ENCODE measurements at regions not wholly inside any gene's neighbourhood (a gene's known extent, or its start where the extent isn't known, plus 50 kb on each side); places are given as distances from the start of the nearest gene placed in this dataset.

- no peak overlapping the region for H3K27ac ChIP-seq (ENCODE audit: low read depth in 2 of 2, low read length in 2 of 2)
- no peak overlapping the region for H3K4me3 ChIP-seq (ENCODE audit: low read length in 3 of 3)
- no peaks in the 10 kb centered on the region for H3K27me3 ChIP-seq (ENCODE audit: control insufficient read depth, insufficient read depth, low read length)
- TF ChIP-seq, protein P1, sequence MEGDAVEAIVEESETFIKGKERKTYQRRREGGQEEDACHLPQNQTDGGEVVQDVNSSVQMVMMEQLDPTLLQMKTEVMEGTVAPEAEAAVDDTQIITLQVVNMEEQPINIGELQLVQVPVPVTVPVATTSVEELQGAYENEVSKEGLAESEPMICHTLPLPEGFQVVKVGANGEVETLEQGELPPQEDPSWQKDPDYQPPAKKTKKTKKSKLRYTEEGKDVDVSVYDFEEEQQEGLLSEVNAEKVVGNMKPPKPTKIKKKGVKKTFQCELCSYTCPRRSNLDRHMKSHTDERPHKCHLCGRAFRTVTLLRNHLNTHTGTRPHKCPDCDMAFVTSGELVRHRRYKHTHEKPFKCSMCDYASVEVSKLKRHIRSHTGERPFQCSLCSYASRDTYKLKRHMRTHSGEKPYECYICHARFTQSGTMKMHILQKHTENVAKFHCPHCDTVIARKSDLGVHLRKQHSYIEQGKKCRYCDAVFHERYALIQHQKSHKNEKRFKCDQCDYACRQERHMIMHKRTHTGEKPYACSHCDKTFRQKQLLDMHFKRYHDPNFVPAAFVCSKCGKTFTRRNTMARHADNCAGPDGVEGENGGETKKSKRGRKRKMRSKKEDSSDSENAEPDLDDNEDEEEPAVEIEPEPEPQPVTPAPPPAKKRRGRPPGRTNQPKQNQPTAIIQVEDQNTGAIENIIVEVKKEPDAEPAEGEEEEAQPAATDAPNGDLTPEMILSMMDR (IDR thresholded peaks at IDR 0.05; ENCODE audit: borderline replicate concordance, extremely low read depth, insufficient read depth): no peak
- intact Hi-C loops (cut with DNase I): no loop called here
- FAIRE-seq (no peak), DNase-seq (peak in 3 of 5 donors; percentile 46 to 53 (median 50))
- H3K36me3 ChIP-seq (ENCODE audit: control insufficient read depth in 2 of 3, insufficient read depth in 3 of 3, low read length in 3 of 3): no peaks in the 10 kb centered on the region
- H3K9me3 ChIP-seq (ENCODE audit: control insufficient read depth in 2 of 3, insufficient read depth in 1 of 3, low read length in 3 of 3): no peaks in the 10 kb centered on the region
- H3K4me1 ChIP-seq (ENCODE audit: control insufficient read depth in 2 of 3, insufficient read depth in 2 of 3, low read depth in 1 of 3, low read length in 3 of 3): no peaks in the 10 kb centered on the region
- no peak overlapping the region for H3K9ac ChIP-seq (ENCODE audit: low read length in 3 of 3)
Observed at GRCh38 chr19:31513841-31514240, 164.6 kb upstream of the TSHZ3 start.

GRCh38 chr19:31515931-31516330 lies 166.7 kb upstream of the TSHZ3 start:
- Histone ChIP-seq H3K4me3 (ENCODE audit: low read length in 3 of 3) (no peak overlapping the region), H3K4me1 (ENCODE audit: control insufficient read depth in 2 of 3, insufficient read depth in 2 of 3, low read depth in 1 of 3, low read length in 3 of 3) (no peaks in the 10 kb centered on the region), H3K27ac (ENCODE audit: low read depth in 2 of 2, low read length in 2 of 2) (no peak overlapping the region), H3K9me3 (ENCODE audit: control insufficient read depth in 2 of 3, insufficient read depth in 1 of 3, low read length in 3 of 3) (no peaks in the 10 kb centered on the region), H3K36me3 (ENCODE audit: control insufficient read depth in 2 of 3, insufficient read depth in 3 of 3, low read length in 3 of 3) (no peaks in the 10 kb centered on the region), H3K9ac (ENCODE audit: low read length in 3 of 3) (no peak overlapping the region), H3K27me3 (ENCODE audit: control insufficient read depth, insufficient read depth, low read length) (no peaks in the 10 kb centered on the region)
- intact Hi-C loops (cut with DNase I): no loop called here
- TF ChIP-seq, protein P1 (IDR thresholded peaks at IDR 0.05; ENCODE audit: borderline replicate concordance, extremely low read depth, insufficient read depth): no peak
- no peak for FAIRE-seq
- no peak for DNase-seq

GRCh38 chr19:31516756-31517155 lies 167.5 kb upstream of the TSHZ3 start:
- FAIRE-seq: no peak

More at GRCh38 chr19:31516756-31517155, 167.5 kb upstream of the TSHZ3 start:
- Histone ChIP-seq H3K27ac (ENCODE audit: low read depth in 2 of 2, low read length in 2 of 2) (no peak overlapping the region), H3K27me3 (ENCODE audit: control insufficient read depth, insufficient read depth, low read length) (no peaks in the 10 kb centered on the region), H3K9me3 (ENCODE audit: control insufficient read depth in 2 of 3, insufficient read depth in 1 of 3, low read length in 3 of 3) (no peaks in the 10 kb centered on the region), H3K4me3 (ENCODE audit: low read length in 3 of 3) (no peak overlapping the region), H3K4me1 (ENCODE audit: control insufficient read depth in 2 of 3, insufficient read depth in 2 of 3, low read depth in 1 of 3, low read length in 3 of 3) (no peaks in the 10 kb centered on the region), H3K9ac (ENCODE audit: low read length in 3 of 3) (no peak overlapping the region), H3K36me3 (ENCODE audit: control insufficient read depth in 2 of 3, insufficient read depth in 3 of 3, low read length in 3 of 3) (no peaks in the 10 kb centered on the region)
- TF ChIP-seq, protein P1 (IDR thresholded peaks at IDR 0.05; ENCODE audit: borderline replicate concordance, extremely low read depth, insufficient read depth): no peak
- intact Hi-C loops (cut with DNase I): no loop called here
- no peak for DNase-seq

Measured in kidney (tissue), 13 donors.